ENCODE measurements at regions not wholly inside any gene's neighbourhood (a gene's known extent, or its start where the extent isn't known, plus 50 kb on each side); places are given as distances from the start of the nearest gene placed in this dataset.
A peak's percentile ranks its signal among the peaks of the same experiment; 100 is the strongest.

- TF ChIP-seq, protein P1, sequence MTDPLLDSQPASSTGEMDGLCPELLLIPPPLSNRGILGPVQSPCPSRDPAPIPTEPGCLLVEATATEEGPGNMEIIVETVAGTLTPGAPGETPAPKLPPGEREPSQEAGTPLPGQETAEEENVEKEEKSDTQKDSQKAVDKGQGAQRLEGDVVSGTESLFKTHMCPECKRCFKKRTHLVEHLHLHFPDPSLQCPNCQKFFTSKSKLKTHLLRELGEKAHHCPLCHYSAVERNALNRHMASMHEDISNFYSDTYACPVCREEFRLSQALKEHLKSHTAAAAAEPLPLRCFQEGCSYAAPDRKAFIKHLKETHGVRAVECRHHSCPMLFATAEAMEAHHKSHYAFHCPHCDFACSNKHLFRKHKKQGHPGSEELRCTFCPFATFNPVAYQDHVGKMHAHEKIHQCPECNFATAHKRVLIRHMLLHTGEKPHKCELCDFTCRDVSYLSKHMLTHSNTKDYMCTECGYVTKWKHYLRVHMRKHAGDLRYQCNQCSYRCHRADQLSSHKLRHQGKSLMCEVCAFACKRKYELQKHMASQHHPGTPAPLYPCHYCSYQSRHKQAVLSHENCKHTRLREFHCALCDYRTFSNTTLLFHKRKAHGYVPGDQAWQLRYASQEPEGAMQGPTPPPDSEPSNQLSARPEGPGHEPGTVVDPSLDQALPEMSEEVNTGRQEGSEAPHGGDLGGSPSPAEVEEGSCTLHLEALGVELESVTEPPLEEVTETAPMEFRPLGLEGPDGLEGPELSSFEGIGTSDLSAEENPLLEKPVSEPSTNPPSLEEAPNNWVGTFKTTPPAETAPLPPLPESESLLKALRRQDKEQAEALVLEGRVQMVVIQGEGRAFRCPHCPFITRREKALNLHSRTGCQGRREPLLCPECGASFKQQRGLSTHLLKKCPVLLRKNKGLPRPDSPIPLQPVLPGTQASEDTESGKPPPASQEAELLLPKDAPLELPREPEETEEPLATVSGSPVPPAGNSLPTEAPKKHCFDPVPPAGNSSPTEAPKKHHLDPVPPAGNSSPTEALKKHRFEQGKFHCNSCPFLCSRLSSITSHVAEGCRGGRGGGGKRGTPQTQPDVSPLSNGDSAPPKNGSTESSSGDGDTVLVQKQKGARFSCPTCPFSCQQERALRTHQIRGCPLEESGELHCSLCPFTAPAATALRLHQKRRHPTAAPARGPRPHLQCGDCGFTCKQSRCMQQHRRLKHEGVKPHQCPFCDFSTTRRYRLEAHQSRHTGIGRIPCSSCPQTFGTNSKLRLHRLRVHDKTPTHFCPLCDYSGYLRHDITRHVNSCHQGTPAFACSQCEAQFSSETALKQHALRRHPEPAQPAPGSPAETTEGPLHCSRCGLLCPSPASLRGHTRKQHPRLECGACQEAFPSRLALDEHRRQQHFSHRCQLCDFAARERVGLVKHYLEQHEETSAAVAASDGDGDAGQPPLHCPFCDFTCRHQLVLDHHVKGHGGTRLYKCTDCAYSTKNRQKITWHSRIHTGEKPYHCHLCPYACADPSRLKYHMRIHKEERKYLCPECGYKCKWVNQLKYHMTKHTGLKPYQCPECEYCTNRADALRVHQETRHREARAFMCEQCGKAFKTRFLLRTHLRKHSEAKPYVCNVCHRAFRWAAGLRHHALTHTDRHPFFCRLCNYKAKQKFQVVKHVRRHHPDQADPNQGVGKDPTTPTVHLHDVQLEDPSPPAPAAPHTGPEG (CRISPR knock-in tag; IDR thresholded peaks at IDR 0.05), result no peak
- no peak for TF ChIP-seq ZNF20 (CRISPR knock-in tag; IDR thresholded peaks at IDR 0.05)
- TF ChIP-seq, protein P2, sequence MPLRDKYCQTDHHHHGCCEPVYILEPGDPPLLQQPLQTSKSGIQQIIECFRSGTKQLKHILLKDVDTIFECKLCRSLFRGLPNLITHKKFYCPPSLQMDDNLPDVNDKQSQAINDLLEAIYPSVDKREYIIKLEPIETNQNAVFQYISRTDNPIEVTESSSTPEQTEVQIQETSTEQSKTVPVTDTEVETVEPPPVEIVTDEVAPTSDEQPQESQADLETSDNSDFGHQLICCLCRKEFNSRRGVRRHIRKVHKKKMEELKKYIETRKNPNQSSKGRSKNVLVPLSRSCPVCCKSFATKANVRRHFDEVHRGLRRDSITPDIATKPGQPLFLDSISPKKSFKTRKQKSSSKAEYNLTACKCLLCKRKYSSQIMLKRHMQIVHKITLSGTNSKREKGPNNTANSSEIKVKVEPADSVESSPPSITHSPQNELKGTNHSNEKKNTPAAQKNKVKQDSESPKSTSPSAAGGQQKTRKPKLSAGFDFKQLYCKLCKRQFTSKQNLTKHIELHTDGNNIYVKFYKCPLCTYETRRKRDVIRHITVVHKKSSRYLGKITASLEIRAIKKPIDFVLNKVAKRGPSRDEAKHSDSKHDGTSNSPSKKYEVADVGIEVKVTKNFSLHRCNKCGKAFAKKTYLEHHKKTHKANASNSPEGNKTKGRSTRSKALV (CRISPR knock-in tag; IDR thresholded peaks at IDR 0.05), result no peak
- no peak for TF ChIP-seq ZSCAN22 (CRISPR knock-in tag; IDR thresholded peaks at IDR 0.05)
- no peak for TF ChIP-seq MYNN (CRISPR knock-in tag; IDR thresholded peaks at IDR 0.05; ENCODE audit: low read depth)
- TF ChIP-seq RARA (CRISPR knock-in tag; IDR thresholded peaks at IDR 0.05), result peak; percentile 55
- no peak for TF ChIP-seq ZSCAN12 (CRISPR knock-in tag; IDR thresholded peaks at IDR 0.05)
- TF ChIP-seq JUND (CRISPR knock-in tag; IDR thresholded peaks at IDR 0.05), result no peak
- TF ChIP-seq ZNF292 (CRISPR knock-in tag; IDR thresholded peaks at IDR 0.05; ENCODE audit: borderline replicate concordance, low read depth), result peak; percentile 67; the same call in 1 of the 2 replicates
- TF ChIP-seq MED8 (CRISPR knock-in tag; IDR thresholded peaks at IDR 0.05; ENCODE audit: insufficient replicate concordance), result no peak
- no peak for TF ChIP-seq SNAPC5 (CRISPR knock-in tag; IDR thresholded peaks at IDR 0.05; ENCODE audit: borderline replicate concordance)
- peak; percentile 95 for TF ChIP-seq KAT2B (IDR thresholded peaks at IDR 0.05; ENCODE audit: borderline replicate concordance, low read depth, low read length)
- no peak for TF ChIP-seq ZBTB38 (CRISPR knock-in tag; IDR thresholded peaks at IDR 0.05)
- peak; percentile 18; the same call in 1 of the 2 replicates for TF ChIP-seq HMG20A (CRISPR knock-in tag; IDR thresholded peaks at IDR 0.05; ENCODE audit: borderline replicate concordance)
- TF ChIP-seq NFKB2 (CRISPR knock-in tag; IDR thresholded peaks at IDR 0.05; ENCODE audit: borderline replicate concordance), result no peak
- TF ChIP-seq, protein P3, sequence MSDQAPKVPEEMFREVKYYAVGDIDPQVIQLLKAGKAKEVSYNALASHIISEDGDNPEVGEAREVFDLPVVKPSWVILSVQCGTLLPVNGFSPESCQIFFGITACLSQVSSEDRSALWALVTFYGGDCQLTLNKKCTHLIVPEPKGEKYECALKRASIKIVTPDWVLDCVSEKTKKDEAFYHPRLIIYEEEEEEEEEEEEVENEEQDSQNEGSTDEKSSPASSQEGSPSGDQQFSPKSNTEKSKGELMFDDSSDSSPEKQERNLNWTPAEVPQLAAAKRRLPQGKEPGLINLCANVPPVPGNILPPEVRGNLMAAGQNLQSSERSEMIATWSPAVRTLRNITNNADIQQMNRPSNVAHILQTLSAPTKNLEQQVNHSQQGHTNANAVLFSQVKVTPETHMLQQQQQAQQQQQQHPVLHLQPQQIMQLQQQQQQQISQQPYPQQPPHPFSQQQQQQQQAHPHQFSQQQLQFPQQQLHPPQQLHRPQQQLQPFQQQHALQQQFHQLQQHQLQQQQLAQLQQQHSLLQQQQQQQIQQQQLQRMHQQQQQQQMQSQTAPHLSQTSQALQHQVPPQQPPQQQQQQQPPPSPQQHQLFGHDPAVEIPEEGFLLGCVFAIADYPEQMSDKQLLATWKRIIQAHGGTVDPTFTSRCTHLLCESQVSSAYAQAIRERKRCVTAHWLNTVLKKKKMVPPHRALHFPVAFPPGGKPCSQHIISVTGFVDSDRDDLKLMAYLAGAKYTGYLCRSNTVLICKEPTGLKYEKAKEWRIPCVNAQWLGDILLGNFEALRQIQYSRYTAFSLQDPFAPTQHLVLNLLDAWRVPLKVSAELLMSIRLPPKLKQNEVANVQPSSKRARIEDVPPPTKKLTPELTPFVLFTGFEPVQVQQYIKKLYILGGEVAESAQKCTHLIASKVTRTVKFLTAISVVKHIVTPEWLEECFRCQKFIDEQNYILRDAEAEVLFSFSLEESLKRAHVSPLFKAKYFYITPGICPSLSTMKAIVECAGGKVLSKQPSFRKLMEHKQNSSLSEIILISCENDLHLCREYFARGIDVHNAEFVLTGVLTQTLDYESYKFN (CRISPR knock-in tag; conservative IDR thresholded peaks at IDR 0.05), result peak; percentile 65
- no peak for TF ChIP-seq HNRNPL (IDR thresholded peaks at IDR 0.05; ENCODE audit: low read depth, low read length)
- peak; percentile 21; the same call in 1 of the 2 replicates for TF ChIP-seq ISL2 (CRISPR knock-in tag; IDR thresholded peaks at IDR 0.05)
These were observed 975.6 kb downstream of the BRD1 start (continued) for GRCh38 chr22:48851933-48852549.

All from HepG2 (cell line).